ENCODE measurements at regions not wholly inside any gene's neighbourhood (a gene's known extent, or its start where the extent isn't known, plus 50 kb on each side); places are given as distances from the start of the nearest gene placed in this dataset.

- DNase-seq = no peak
These were observed 199.8 kb upstream of the ZIC3 start for GRCh38 chrX:137366018-137366633.

- no peak for DNase-seq
These were observed 202.4 kb upstream of the ZIC3 start for GRCh38 chrX:137363559-137363958.

GRCh38 chrX:137362583-137362982 is 203.3 kb upstream of the ZIC3 start:
- DNase-seq = no peak

- no peak for DNase-seq
These were observed 211.1 kb upstream of the ZIC3 start for GRCh38 chrX:137354851-137355250.

GRCh38 chrX:137353404-137353803 is 212.5 kb upstream of the ZIC3 start:
- no peak for DNase-seq

- no peak for DNase-seq
These were observed 213.7 kb upstream of the ZIC3 start for GRCh38 chrX:137352101-137352660.

GRCh38 chrX:137342969-137343368 is 223.0 kb upstream of the ZIC3 start:
- no peak for DNase-seq

GRCh38 chrX:137313627-137314026 is 252.3 kb upstream of the ZIC3 start:
- DNase-seq = no peak

GRCh38 chrX:137305404-137305803 is 260.5 kb upstream of the ZIC3 start:
- DNase-seq = no peak

- no peak for DNase-seq
These were observed 263.4 kb upstream of the GPR101 start for GRCh38 chrX:137297167-137297566.

- no peak for DNase-seq
These were observed 256.2 kb upstream of the GPR101 start for GRCh38 chrX:137290011-137290410.

- DNase-seq = no peak
These were observed 253.4 kb upstream of the GPR101 start for GRCh38 chrX:137287191-137287590.

- DNase-seq = no peak
These were observed 252.6 kb upstream of the GPR101 start for GRCh38 chrX:137286423-137286822.

GRCh38 chrX:137278825-137279224 is 245.0 kb upstream of the GPR101 start:
- DNase-seq = no peak

- DNase-seq = no peak
These were observed 229.6 kb upstream of the GPR101 start for GRCh38 chrX:137263374-137263773.

GRCh38 chrX:137245183-137245582 is 211.4 kb upstream of the GPR101 start:
- no peak for DNase-seq

- DNase-seq = no peak
These were observed 203.0 kb upstream of the GPR101 start for GRCh38 chrX:137236837-137237236.

- no peak for DNase-seq
These were observed 201.0 kb upstream of the GPR101 start for GRCh38 chrX:137234651-137235402.

GRCh38 chrX:137233478-137233877 is 199.7 kb upstream of the GPR101 start:
- no peak for DNase-seq

GRCh38 chrX:137227151-137227550 is 193.4 kb upstream of the GPR101 start:
- DNase-seq = no peak

GRCh38 chrX:137215467-137215866 is 181.7 kb upstream of the GPR101 start:
- DNase-seq = no peak

- DNase-seq = no peak
These were observed 178.4 kb upstream of the GPR101 start for GRCh38 chrX:137212078-137212632.

- no peak for DNase-seq
These were observed 164.2 kb upstream of the GPR101 start for GRCh38 chrX:137198040-137198439.

- DNase-seq = peak; percentile 14
These were observed 162.2 kb upstream of the GPR101 start for GRCh38 chrX:137195991-137196390.

Data from fibroblast of skin of right biceps (primary cell).